Activated CD4-positive, alpha-beta T cell treated with anti-CD3 and anti-CD28 coated beads for 36 hours (primary cell): ENCODE measurements at regions not wholly inside any gene's neighbourhood (a gene's known extent, or its start where the extent isn't known, plus 50 kb on each side); places are given as distances from the start of the nearest gene placed in this dataset.

Experiments
- ATAC-seq: fragments of 200-7000 bp; cut with Tn5 transposase; one replicate; pipeline ENCODE4 v1.10.0; 2021; ENCODE audit warnings: mild to moderate bottlenecking, moderate library complexity
- CTCF ChIA-PET: fragments of 350-600 bp; sonication (Branson Sonifier 250); formaldehyde crosslinking; loops from one replicate; lab custom pipeline; 2021; ENCODE audit warnings: antibody characterized with exemption; lab: Charles Lee
- POLR2A ChIA-PET: fragments of 350-600 bp; sonication (Branson Sonifier 250); formaldehyde crosslinking; loops from one replicate; lab custom pipeline; 2021; ENCODE audit warnings: antibody characterized with exemption, inconsistent platforms; lab: Charles Lee
- DNase-seq: peaks from one replicate; pipeline ENCODE4 v3.0.0-alpha.2; 2020
- H3K27ac Mint-ChIP-seq: one replicate; pipeline ENCODE4 v1.8.0; 2021; ENCODE audit warnings: mixed read lengths
- H3K27me3 Mint-ChIP-seq: one replicate; pipeline ENCODE4 v1.8.0; 2021; ENCODE audit warnings: mixed read lengths
- H3K36me3 Mint-ChIP-seq: one replicate; pipeline ENCODE4 v1.8.0; 2021; ENCODE audit warnings: low read depth, mixed read lengths
- H3K4me1 Mint-ChIP-seq: one replicate; pipeline ENCODE4 v1.8.0; 2021; ENCODE audit warnings: mixed read lengths
- H3K4me3 Mint-ChIP-seq: one replicate; pipeline ENCODE4 v1.8.0; 2021; ENCODE audit warnings: mild to moderate bottlenecking, moderate library complexity, mixed read lengths
- H3K9me3 Mint-ChIP-seq: one replicate; pipeline ENCODE4 v1.8.0; 2021; ENCODE audit warnings: low read depth, mixed read lengths
- intact Hi-C, 2 experiments: fragments of 100-400 bp; cut with DNase I in 1 of 2; cut with micrococcal nuclease in 1 of 2; formaldehyde crosslinking; loops; one replicate each; pipeline versions ENCODE4 v1.14.2 to v1.15.1; 2022 to 2024; cut with DNase I, micrococcal nuclease

GRCh38 chr9:115775659-115776058, 377.9 kb upstream of the PAPPA start:
- H3K4me3 Mint-ChIP-seq: no peak overlapping the region
- no peak for DNase-seq
- no peak overlapping the region for H3K27ac Mint-ChIP-seq
- ChIA-PET CTCF (no interaction called here), POLR2A (no interaction called here)
- H3K27me3 Mint-ChIP-seq: no peaks in the 10 kb centered on the region
- no peaks in the 10 kb centered on the region for H3K4me1 Mint-ChIP-seq
- intact Hi-C loops: no loop called here
- no peak for ATAC-seq
- H3K36me3 Mint-ChIP-seq: no peaks in the 10 kb centered on the region
- H3K9me3 Mint-ChIP-seq: peaks cover 2% of the 10 kb centered on the region

- H3K27ac Mint-ChIP-seq: no peak overlapping the region
- H3K27me3 Mint-ChIP-seq: no peaks in the 10 kb centered on the region
- no peaks in the 10 kb centered on the region for H3K36me3 Mint-ChIP-seq
- intact Hi-C loops: no loop called here
- peaks cover 2% of the 10 kb centered on the region for H3K9me3 Mint-ChIP-seq
- DNase-seq (no peak), ATAC-seq (no peak)
- POLR2A ChIA-PET: no interaction called here
- CTCF ChIA-PET: no interaction called here
- H3K4me3 Mint-ChIP-seq: no peak overlapping the region
- H3K4me1 Mint-ChIP-seq: no peaks in the 10 kb centered on the region
Measured at GRCh38 chr9:115777610-115778009, 376.0 kb upstream of the PAPPA start.

GRCh38 chr9:115781070-115781736, 372.4 kb upstream of the PAPPA start:
- ATAC-seq (no peak), DNase-seq (no peak)
- intact Hi-C loops: no loop called here
- no peaks in the 10 kb centered on the region for H3K27me3 Mint-ChIP-seq
- no peaks in the 10 kb centered on the region for H3K36me3 Mint-ChIP-seq
- ChIA-PET CTCF (interaction anchor here (0.6 kb wide), 1 partner anchor 249 kb away, joined by 4 read pairs; no protein-coding TSS in a partner anchor), POLR2A (no interaction called here)
- no peak overlapping the region for H3K4me3 Mint-ChIP-seq
- no peak overlapping the region for H3K27ac Mint-ChIP-seq
- peaks cover 4% of the 10 kb centered on the region for H3K9me3 Mint-ChIP-seq
- H3K4me1 Mint-ChIP-seq: no peaks in the 10 kb centered on the region

GRCh38 chr9:115786321-115786720, 367.3 kb upstream of the PAPPA start:
- H3K9me3 Mint-ChIP-seq: peaks cover 2% of the 10 kb centered on the region
- ATAC-seq (no peak), DNase-seq (no peak)
- H3K27ac Mint-ChIP-seq: no peak overlapping the region
- H3K4me3 Mint-ChIP-seq: no peak overlapping the region
- no peaks in the 10 kb centered on the region for H3K27me3 Mint-ChIP-seq
- ChIA-PET POLR2A (no interaction called here), CTCF (no interaction called here)
- H3K36me3 Mint-ChIP-seq: no peaks in the 10 kb centered on the region
- no peaks in the 10 kb centered on the region for H3K4me1 Mint-ChIP-seq
- intact Hi-C loops: no loop called here

GRCh38 chr9:115790520-115790919, 363.1 kb upstream of the PAPPA start:
- H3K4me1 Mint-ChIP-seq: no peaks in the 10 kb centered on the region
- no peaks in the 10 kb centered on the region for H3K9me3 Mint-ChIP-seq
- no peaks in the 10 kb centered on the region for H3K27me3 Mint-ChIP-seq
- ATAC-seq (no peak), DNase-seq (no peak)
- no peak overlapping the region for H3K27ac Mint-ChIP-seq
- intact Hi-C loops: no loop called here
- no peaks in the 10 kb centered on the region for H3K36me3 Mint-ChIP-seq
- POLR2A ChIA-PET: no interaction called here
- CTCF ChIA-PET: interaction anchor here (0.7 kb wide), 1 partner anchor 8 kb away, joined by 3 read pairs; no protein-coding TSS in a partner anchor
- H3K4me3 Mint-ChIP-seq: no peak overlapping the region

GRCh38 chr9:115794921-115795475, 358.6 kb upstream of the PAPPA start:
- POLR2A ChIA-PET: no interaction called here

GRCh38 chr9:115799734-115800133, 353.9 kb upstream of the PAPPA start:
- POLR2A ChIA-PET: no interaction called here
- H3K9me3 Mint-ChIP-seq: peaks cover 3% of the 10 kb centered on the region

More at GRCh38 chr9:115794921-115795475, 358.6 kb upstream of the PAPPA start:
- no peak for ATAC-seq
- Mint-ChIP-seq H3K9me3 (no peaks in the 10 kb centered on the region), H3K36me3 (no peaks in the 10 kb centered on the region), H3K4me3 (no peak overlapping the region), H3K27ac (no peak overlapping the region), H3K27me3 (no peaks in the 10 kb centered on the region), H3K4me1 (no peaks in the 10 kb centered on the region)
- no peak for DNase-seq
- CTCF ChIA-PET: no interaction called here
- intact Hi-C loops: no loop called here

GRCh38 chr9:115804206-115804605, 349.4 kb upstream of the PAPPA start:
- no peaks in the 10 kb centered on the region for H3K4me1 Mint-ChIP-seq
- CTCF ChIA-PET: no interaction called here
- POLR2A ChIA-PET: no interaction called here
- H3K4me3 Mint-ChIP-seq: no peak overlapping the region
- H3K9me3 Mint-ChIP-seq: peaks cover 5% of the 10 kb centered on the region
- H3K36me3 Mint-ChIP-seq: no peaks in the 10 kb centered on the region
- ATAC-seq (no peak), DNase-seq (no peak)
- no peaks in the 10 kb centered on the region for H3K27me3 Mint-ChIP-seq
- intact Hi-C loops: no loop called here
- no peak overlapping the region for H3K27ac Mint-ChIP-seq

More at GRCh38 chr9:115799734-115800133, 353.9 kb upstream of the PAPPA start:
- ATAC-seq: no peak
- intact Hi-C loops: no loop called here
- H3K36me3 Mint-ChIP-seq: no peaks in the 10 kb centered on the region
- no peak overlapping the region for H3K4me3 Mint-ChIP-seq
- DNase-seq: no peak
- H3K27me3 Mint-ChIP-seq: no peaks in the 10 kb centered on the region
- H3K4me1 Mint-ChIP-seq: no peaks in the 10 kb centered on the region
- no peak overlapping the region for H3K27ac Mint-ChIP-seq
- CTCF ChIA-PET: no interaction called here

- DNase-seq: no peak
- ChIA-PET POLR2A (no interaction called here), CTCF (no interaction called here)
- Mint-ChIP-seq H3K27ac (no peak overlapping the region), H3K4me1 (no peaks in the 10 kb centered on the region), H3K4me3 (no peak overlapping the region), H3K36me3 (no peaks in the 10 kb centered on the region), H3K9me3 (peaks cover 2% of the 10 kb centered on the region), H3K27me3 (no peaks in the 10 kb centered on the region)
- intact Hi-C loops: no loop called here
- ATAC-seq: no peak
Measured at GRCh38 chr9:115808108-115808507, 345.5 kb upstream of the PAPPA start.

GRCh38 chr9:115808695-115809094, 344.9 kb upstream of the PAPPA start:
- no peaks in the 10 kb centered on the region for H3K36me3 Mint-ChIP-seq
- no peaks in the 10 kb centered on the region for H3K27me3 Mint-ChIP-seq
- ATAC-seq (no peak), DNase-seq (no peak)
- H3K4me1 Mint-ChIP-seq: no peaks in the 10 kb centered on the region
- CTCF ChIA-PET: no interaction called here
- intact Hi-C loops: no loop called here
- H3K4me3 Mint-ChIP-seq: no peak overlapping the region
- POLR2A ChIA-PET: no interaction called here
- H3K9me3 Mint-ChIP-seq: peaks cover 2% of the 10 kb centered on the region
- no peak overlapping the region for H3K27ac Mint-ChIP-seq

GRCh38 chr9:115810166-115810565, 343.4 kb upstream of the PAPPA start:
- ChIA-PET POLR2A (no interaction called here), CTCF (no interaction called here)
- ATAC-seq (no peak), DNase-seq (no peak)
- no peaks in the 10 kb centered on the region for H3K27me3 Mint-ChIP-seq
- no peaks in the 10 kb centered on the region for H3K36me3 Mint-ChIP-seq
- no peaks in the 10 kb centered on the region for H3K4me1 Mint-ChIP-seq
- no peak overlapping the region for H3K27ac Mint-ChIP-seq
- peaks cover 2% of the 10 kb centered on the region for H3K9me3 Mint-ChIP-seq
- no peak overlapping the region for H3K4me3 Mint-ChIP-seq
- intact Hi-C loops: no loop called here

- intact Hi-C loops: no loop called here
- POLR2A ChIA-PET: no interaction called here
Measured at GRCh38 chr9:115814081-115814480, 339.5 kb upstream of the PAPPA start.

More at GRCh38 chr9:115814081-115814480, 339.5 kb upstream of the PAPPA start:
- Mint-ChIP-seq H3K27ac (no peak overlapping the region), H3K36me3 (no peaks in the 10 kb centered on the region), H3K9me3 (no peaks in the 10 kb centered on the region), H3K4me3 (no peak overlapping the region), H3K4me1 (no peaks in the 10 kb centered on the region), H3K27me3 (no peaks in the 10 kb centered on the region)
- CTCF ChIA-PET: no interaction called here
- DNase-seq (no peak), ATAC-seq (no peak)
